ENCODE measurements at regions not wholly inside any gene's neighbourhood (a gene's known extent, or its start where the extent isn't known, plus 50 kb on each side); places are given as distances from the start of the nearest gene placed in this dataset.

GRCh38 chr4:115711575-115711974 lies 598.2 kb upstream of the NDST4 start:
- BruUV-seq (replicated peaks): no TSS peak
- intact Hi-C loops (cut with micrococcal nuclease; ENCODE audit: unreplicated experiment): no loop called here
- in situ Hi-C loops (cut with HindIII; ENCODE audit: extremely low pct_ligation_motif_present, low pct_unique_long_range_greater_than_20kb): no loop called here

More at GRCh38 chr4:115711575-115711974, 598.2 kb upstream of the NDST4 start:
- Histone ChIP-seq H4K20me1 (ENCODE audit: insufficient read depth, low read length) (no peaks in the 10 kb centered on the region), H3K9me3 (ENCODE audit: low read length) (no peaks in the 10 kb centered on the region), H3K36me3 (replicated peaks in 1 of 2; ENCODE audit: control insufficient read depth in 1 of 2, insufficient read depth in 2 of 2, low read length in 2 of 2) (no peaks in the 10 kb centered on the region), H3K4me2 (ENCODE audit: low read depth, low read length) (no peak overlapping the region), H3K79me2 (ENCODE audit: insufficient read depth, low read length) (no peaks in the 10 kb centered on the region), H3K9ac (ENCODE audit: insufficient read depth, low read depth, low read length) (no peak overlapping the region), H3K4me3 (replicated peaks in 1 of 3; ENCODE audit: insufficient read depth in 1 of 3, low read depth in 2 of 3, low read length in 3 of 3) (no peak overlapping the region), H3K27ac (ENCODE audit: extremely low read length, insufficient read depth, low read length) (no peak overlapping the region), H3K27me3 (ENCODE audit: control insufficient read depth in 1 of 2, insufficient read depth in 2 of 2, low read length in 2 of 2) (no peaks in the 10 kb centered on the region), H2AFZ (ENCODE audit: low read length) (no peak overlapping the region), H3K4me1 (ENCODE audit: insufficient read depth, low read length) (no peaks in the 10 kb centered on the region)
- ChIA-PET CTCF (ENCODE audit: low intra/inter-chr PET ratio, low total read pairs) (no interaction called here), POLR2A (no interaction called here)
- no peak for FAIRE-seq
- TF ChIP-seq MIER2 (CRISPR knock-in tag; IDR thresholded peaks at IDR 0.05) (peak; percentile 90), REST (IDR thresholded peaks at IDR 0.05; ENCODE audit: borderline replicate concordance in 1 of 2, low read depth in 1 of 2, low read length in 2 of 2) (peak; percentile 30 to 92), HOXA9 (CRISPR knock-in tag; IDR thresholded peaks at IDR 0.05; ENCODE audit: borderline replicate concordance) (no peak)
- ATAC-seq: no peak; the same call in 2 of the 3 replicates
- 0% methylated on average over 2 of the region's 2 CpGs for WGBS (ENCODE audit: low lambda C conversion rate)
- no peak for DNase-seq (ENCODE audit: low spot score)

All from HepG2 (cell line).